LNCaP clone FGC (cell line): ENCODE measurements at regions not wholly inside any gene's neighbourhood (a gene's known extent, or its start where the extent isn't known, plus 50 kb on each side); places are given as distances from the start of the nearest gene placed in this dataset.

Experiments
- DNase-seq: peaks from one replicate; pipeline ENCODE4 v3.0.0-alpha.2; 2011; ENCODE audit warnings: low read depth
- H3K4me3 ChIP-seq: 2 replicates; pipeline ENCODE4 v1.5.1; 2011; ENCODE audit warnings: mild to moderate bottlenecking, low read depth, low read length, control low read depth
- TF ChIP-seq, protein P1 (sequence below): IDR thresholded peaks from 2 replicates; pipeline ENCODE4 v1.5.1; 2012; ENCODE audit warnings: mild to moderate bottlenecking; ENCODE audit not compliant: control insufficient read depth, insufficient read depth; ENCODE audit errors: extremely low read depth

DNA sequence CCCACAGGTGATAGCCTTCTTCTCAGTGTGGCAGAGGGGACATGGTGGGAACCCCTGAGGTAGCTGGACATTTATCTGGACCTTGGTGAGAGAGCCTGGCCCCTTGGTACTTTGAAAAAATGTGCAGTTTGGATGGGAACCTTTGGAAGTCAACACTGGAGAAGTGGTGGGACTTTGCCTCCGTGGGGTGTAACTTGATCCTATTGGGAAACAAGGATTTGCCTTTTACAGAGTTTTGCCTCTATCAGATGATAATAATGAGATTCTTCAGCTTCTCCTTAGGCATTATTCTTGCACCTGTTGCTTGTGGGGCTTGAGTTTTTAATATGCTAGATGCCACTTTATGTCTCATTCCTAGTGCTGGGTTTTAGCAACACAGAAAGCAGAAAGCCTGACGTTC is 99.0 kb downstream of the ERCC5 start:
- DNase-seq, result no peak
- TF ChIP-seq, protein P1, sequence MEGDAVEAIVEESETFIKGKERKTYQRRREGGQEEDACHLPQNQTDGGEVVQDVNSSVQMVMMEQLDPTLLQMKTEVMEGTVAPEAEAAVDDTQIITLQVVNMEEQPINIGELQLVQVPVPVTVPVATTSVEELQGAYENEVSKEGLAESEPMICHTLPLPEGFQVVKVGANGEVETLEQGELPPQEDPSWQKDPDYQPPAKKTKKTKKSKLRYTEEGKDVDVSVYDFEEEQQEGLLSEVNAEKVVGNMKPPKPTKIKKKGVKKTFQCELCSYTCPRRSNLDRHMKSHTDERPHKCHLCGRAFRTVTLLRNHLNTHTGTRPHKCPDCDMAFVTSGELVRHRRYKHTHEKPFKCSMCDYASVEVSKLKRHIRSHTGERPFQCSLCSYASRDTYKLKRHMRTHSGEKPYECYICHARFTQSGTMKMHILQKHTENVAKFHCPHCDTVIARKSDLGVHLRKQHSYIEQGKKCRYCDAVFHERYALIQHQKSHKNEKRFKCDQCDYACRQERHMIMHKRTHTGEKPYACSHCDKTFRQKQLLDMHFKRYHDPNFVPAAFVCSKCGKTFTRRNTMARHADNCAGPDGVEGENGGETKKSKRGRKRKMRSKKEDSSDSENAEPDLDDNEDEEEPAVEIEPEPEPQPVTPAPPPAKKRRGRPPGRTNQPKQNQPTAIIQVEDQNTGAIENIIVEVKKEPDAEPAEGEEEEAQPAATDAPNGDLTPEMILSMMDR, result no peak
- no peak overlapping the region for H3K4me3 ChIP-seq

DNA sequence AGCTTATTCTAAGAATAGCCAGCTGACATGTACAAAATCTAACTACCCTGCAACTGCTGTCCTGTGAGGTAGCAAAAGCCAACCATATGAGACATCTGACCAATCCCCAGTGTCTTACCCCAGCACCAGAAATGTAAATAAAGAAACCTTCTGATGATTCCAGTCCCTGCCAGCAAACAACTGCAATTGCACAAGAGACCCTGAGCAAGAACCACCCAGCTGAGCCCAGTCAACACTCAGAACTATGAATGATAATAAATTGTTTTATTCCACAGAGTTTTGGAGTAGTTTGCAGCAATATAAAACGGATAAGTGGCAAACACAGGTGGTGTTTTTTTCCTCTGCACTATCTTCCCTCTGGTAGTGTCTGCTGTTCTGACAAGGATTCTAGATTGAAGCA is 94.9 kb downstream of the ERCC5 start:
- DNase-seq, result no peak
- TF ChIP-seq, protein P1, result no peak
- H3K4me3 ChIP-seq, result no peak overlapping the region

DNA sequence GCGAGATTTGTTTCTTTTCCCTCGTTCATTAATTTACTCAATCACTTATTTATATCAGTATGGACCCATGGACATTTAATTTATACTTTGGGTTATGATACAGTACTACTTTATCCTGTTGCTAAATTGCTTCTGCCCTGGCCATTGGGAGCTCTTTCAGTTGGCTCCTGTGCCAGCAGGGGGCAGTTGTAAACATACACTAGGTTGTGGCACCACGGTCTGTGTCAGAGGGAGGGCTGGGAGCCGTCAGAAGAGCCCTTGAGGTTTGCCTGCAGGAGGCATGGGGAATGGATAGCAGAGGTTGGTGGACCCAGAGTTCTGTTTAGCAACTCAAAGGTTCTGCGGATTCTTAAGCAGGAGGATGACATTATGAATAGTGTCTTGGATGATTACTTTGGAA is 94.3 kb downstream of the ERCC5 start:
- no peak for DNase-seq
- TF ChIP-seq, protein P1, result no peak
- no peak overlapping the region for H3K4me3 ChIP-seq

DNA sequence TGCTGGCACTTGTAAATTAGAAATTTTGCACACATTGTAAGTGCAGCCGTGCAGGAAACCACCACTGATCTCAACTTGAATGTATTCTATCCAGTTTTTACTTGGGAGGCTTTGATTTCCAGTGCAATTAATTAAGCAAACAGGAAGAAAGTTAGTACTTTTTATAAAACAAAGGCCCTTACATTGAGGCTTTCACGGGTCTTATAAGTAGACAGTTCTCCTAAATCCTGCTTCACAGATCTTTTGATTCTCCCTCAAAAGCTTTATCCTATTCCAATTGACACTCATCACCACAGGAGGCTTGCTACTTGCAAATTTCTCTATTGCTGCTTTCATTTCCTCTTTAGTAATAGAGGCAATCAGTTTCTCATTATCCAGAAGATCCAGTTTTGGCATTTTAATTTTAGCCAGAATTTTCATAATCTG is 90.1 kb downstream of the ERCC5 start:
- TF ChIP-seq, protein P1, result no peak
- no peak for DNase-seq
- no peak overlapping the region for H3K4me3 ChIP-seq

DNA sequence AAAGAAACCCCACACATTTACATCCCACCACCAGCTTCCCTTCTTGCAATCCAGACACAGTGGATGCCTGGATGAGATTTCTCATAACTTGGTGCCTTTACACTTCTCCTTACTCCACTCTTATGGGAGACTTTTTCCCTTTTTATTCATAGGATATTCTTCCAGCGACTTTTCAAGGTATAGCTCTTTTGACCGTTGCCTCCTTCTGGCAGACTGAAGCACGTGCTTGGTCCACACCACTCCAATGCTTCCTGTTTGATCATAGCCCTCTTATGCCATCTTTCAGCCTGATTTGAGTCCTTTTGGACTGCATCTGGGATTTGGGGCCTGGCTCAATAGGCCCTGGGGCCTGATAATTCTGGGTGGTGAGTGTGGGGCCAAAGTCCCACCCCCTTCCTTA is 87.7 kb downstream of the ERCC5 start:
- TF ChIP-seq, protein P1, result no peak
- no peak overlapping the region for H3K4me3 ChIP-seq
- no peak for DNase-seq

DNA sequence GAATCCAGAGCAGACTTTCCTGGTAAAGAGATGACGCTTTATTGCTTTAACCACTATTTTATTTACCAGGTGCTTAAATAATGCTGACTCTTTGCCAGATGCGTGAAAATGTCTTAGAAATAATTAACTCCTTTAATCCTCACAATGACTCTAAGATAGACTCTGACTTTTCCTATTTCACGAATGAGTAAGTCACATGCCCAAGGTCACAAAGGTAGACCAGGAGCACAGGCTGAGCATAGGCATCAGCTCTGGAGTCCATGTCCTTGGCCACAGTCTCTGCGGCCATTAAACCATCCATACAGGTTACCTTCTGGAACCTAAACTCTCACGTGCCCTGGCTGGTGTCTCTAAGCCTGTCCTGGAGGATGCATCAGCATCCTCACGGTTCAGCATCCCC is 87.3 kb downstream of the ERCC5 start:
- TF ChIP-seq, protein P1, result no peak

DNA sequence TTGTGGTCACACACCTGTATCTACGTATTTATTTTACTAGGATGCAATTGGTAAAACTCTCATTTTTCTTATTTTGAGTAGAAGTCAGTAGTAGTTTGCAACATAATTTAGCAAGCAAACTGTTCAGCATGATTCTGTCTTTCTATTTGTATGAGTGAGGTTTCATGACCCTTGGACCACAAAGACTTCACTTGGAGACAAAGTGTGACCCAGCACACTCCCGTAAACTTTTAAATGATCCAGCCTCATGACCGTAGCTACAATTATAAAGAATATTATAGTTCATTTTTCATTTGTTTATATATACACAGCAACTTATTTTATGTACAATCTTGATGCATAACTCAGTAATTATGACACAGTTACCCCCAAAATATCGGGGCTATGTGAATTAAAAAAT is 86.5 kb downstream of the ERCC5 start:
- no peak overlapping the region for H3K4me3 ChIP-seq
- TF ChIP-seq, protein P1, result no peak
- no peak for DNase-seq

More for the DNA sequence above, 87.3 kb downstream of the ERCC5 start:
- no peak for DNase-seq
- no peak overlapping the region for H3K4me3 ChIP-seq
